Fibroblast of lung (primary cell): ENCODE measurements at regions not wholly inside any gene's neighbourhood (a gene's known extent, or its start where the extent isn't known, plus 50 kb on each side); places are given as distances from the start of the nearest gene placed in this dataset.

Source experiments
- EZH2 ChIP-seq: IDR thresholded peaks from 2 replicates; pipeline ENCODE4 v1.5.1; 2012; ENCODE audit warnings: low read length, control low read depth, mild to moderate bottlenecking; ENCODE audit errors: missing control alignments
- TF ChIP-seq, protein P1 (sequence below), 2 donors: IDR thresholded peaks in 1 of 2; conservative IDR thresholded peaks in 1 of 2; 1 replicate in 1 of 2; 2 replicates in 1 of 2; pipeline ENCODE4 v1.5.1; 2011 to 2012; ENCODE audit warnings: low read length in 2 of 2, control low read depth in 1 of 2, inconsistent platforms in 1 of 2, low read depth in 1 of 2, mild to moderate bottlenecking in 1 of 2

DNA sequence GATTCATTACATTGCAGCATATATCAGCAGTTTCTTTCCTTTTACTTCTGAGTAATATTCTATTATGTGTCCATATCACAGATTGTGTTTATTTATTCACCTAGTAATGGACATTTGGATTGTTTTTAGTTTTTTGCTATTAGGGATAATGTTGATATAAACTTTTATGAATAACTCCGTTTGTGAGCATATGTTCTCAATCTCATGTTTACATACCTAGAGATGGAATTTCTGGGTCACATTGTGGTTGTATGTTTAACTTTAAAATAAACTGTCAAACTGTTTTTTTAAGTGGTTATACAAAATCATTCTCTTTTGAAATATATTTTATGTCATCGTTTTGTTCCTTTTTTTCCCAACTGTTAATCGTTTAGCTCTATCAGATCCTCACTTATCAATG is 311.6 kb downstream of the MMUT start:
- TF ChIP-seq, protein P1, sequence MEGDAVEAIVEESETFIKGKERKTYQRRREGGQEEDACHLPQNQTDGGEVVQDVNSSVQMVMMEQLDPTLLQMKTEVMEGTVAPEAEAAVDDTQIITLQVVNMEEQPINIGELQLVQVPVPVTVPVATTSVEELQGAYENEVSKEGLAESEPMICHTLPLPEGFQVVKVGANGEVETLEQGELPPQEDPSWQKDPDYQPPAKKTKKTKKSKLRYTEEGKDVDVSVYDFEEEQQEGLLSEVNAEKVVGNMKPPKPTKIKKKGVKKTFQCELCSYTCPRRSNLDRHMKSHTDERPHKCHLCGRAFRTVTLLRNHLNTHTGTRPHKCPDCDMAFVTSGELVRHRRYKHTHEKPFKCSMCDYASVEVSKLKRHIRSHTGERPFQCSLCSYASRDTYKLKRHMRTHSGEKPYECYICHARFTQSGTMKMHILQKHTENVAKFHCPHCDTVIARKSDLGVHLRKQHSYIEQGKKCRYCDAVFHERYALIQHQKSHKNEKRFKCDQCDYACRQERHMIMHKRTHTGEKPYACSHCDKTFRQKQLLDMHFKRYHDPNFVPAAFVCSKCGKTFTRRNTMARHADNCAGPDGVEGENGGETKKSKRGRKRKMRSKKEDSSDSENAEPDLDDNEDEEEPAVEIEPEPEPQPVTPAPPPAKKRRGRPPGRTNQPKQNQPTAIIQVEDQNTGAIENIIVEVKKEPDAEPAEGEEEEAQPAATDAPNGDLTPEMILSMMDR (conservative IDR thresholded peaks at IDR 0.05 in 1 of 2, IDR thresholded peaks at IDR 0.05 in 1 of 2; ENCODE audit: low read depth in 1 of 2, low read length in 2 of 2), result no peak
- no peak for TF ChIP-seq EZH2
